ENCODE measurements at regions not wholly inside any gene's neighbourhood (a gene's known extent, or its start where the extent isn't known, plus 50 kb on each side); places are given as distances from the start of the nearest gene placed in this dataset.

DNA sequence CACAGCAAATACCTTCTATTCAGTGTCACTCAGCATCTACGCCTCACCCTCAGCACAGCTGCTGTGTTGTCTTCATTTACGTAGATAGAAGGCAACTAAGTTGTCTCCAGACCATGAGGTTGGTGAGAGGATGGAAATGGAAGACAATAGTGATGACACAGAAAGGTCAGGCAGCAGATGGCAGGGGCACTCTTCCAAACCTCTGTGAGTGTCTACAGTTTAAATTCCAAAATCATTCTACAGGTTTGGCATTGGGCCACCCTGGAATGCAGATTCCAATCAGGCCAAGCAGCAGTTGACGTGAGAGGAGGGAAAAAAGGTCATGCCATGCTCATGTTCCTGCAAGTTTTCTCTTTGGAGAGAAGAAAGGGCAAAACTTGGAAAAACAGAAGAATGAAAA, 68.7 kb upstream of the ADAMTSL1 start:
- TF ChIP-seq, protein P1, sequence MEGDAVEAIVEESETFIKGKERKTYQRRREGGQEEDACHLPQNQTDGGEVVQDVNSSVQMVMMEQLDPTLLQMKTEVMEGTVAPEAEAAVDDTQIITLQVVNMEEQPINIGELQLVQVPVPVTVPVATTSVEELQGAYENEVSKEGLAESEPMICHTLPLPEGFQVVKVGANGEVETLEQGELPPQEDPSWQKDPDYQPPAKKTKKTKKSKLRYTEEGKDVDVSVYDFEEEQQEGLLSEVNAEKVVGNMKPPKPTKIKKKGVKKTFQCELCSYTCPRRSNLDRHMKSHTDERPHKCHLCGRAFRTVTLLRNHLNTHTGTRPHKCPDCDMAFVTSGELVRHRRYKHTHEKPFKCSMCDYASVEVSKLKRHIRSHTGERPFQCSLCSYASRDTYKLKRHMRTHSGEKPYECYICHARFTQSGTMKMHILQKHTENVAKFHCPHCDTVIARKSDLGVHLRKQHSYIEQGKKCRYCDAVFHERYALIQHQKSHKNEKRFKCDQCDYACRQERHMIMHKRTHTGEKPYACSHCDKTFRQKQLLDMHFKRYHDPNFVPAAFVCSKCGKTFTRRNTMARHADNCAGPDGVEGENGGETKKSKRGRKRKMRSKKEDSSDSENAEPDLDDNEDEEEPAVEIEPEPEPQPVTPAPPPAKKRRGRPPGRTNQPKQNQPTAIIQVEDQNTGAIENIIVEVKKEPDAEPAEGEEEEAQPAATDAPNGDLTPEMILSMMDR (IDR thresholded peaks at IDR 0.05), result no peak
- TF ChIP-seq POLR2A (IDR thresholded peaks at IDR 0.05), result no peak
